Omental fat pad (tissue), 3 donors: ENCODE measurements at regions not wholly inside any gene's neighbourhood (a gene's known extent, or its start where the extent isn't known, plus 50 kb on each side); places are given as distances from the start of the nearest gene placed in this dataset.

Experiments
- ATAC-seq: fragments of 150-250 bp; one replicate; pipeline ENCODE4 v1.9.1; 2016; ENCODE audit warnings: mild to moderate bottlenecking, moderate library complexity; ENCODE audit not compliant: low FRiP score
- DNase-seq: peaks from one replicate; pipeline ENCODE4 v3.0.0-alpha.2; 2019; ENCODE audit warnings: low spot score
- CTCF ChIP-seq, 3 donors: fragments of 450-650 bp; IDR thresholded peaks; one replicate each; pipeline ENCODE4 v1.5.1; 2016 to 2017; ENCODE audit warnings: antibody characterized with exemption in 3 of 3, mild to moderate bottlenecking in 3 of 3, moderate library complexity in 2 of 3

- DNase-seq = no peak
- ATAC-seq = no peak
- TF ChIP-seq CTCF (IDR thresholded peaks at IDR 0.05) = no peak
Measured at GRCh38 chr18:6561016-6561415, 146.3 kb upstream of the L3MBTL4 start.

GRCh38 chr18:6561420-6561861 lies 146.7 kb upstream of the L3MBTL4 start:
- no peak for TF ChIP-seq CTCF (IDR thresholded peaks at IDR 0.05)
- DNase-seq = no peak
- peak; percentile 87 for ATAC-seq

GRCh38 chr18:6561862-6562291 lies 147.2 kb upstream of the L3MBTL4 start:
- ATAC-seq (peak; percentile 17), DNase-seq (no peak)
- no peak for TF ChIP-seq CTCF (IDR thresholded peaks at IDR 0.05)

- TF ChIP-seq CTCF (IDR thresholded peaks at IDR 0.05) = no peak
- DNase-seq (no peak), ATAC-seq (no peak)
Measured at GRCh38 chr18:6563896-6564295, 149.2 kb upstream of the L3MBTL4 start.

GRCh38 chr18:6564950-6565814 lies 150.5 kb upstream of the L3MBTL4 start:
- DNase-seq (no peak), ATAC-seq (no peak)
- TF ChIP-seq CTCF (IDR thresholded peaks at IDR 0.05) = no peak

- ATAC-seq (no peak), DNase-seq (no peak)
- TF ChIP-seq CTCF (IDR thresholded peaks at IDR 0.05) = no peak
Measured at GRCh38 chr18:6565815-6566081, 151.0 kb upstream of the L3MBTL4 start.

GRCh38 chr18:6566338-6566911 lies 151.7 kb upstream of the L3MBTL4 start:
- DNase-seq (no peak), ATAC-seq (no peak)
- TF ChIP-seq CTCF (IDR thresholded peaks at IDR 0.05) = no peak
